ENCODE measurements at regions not wholly inside any gene's neighbourhood (a gene's known extent, or its start where the extent isn't known, plus 50 kb on each side); places are given as distances from the start of the nearest gene placed in this dataset.

DNA sequence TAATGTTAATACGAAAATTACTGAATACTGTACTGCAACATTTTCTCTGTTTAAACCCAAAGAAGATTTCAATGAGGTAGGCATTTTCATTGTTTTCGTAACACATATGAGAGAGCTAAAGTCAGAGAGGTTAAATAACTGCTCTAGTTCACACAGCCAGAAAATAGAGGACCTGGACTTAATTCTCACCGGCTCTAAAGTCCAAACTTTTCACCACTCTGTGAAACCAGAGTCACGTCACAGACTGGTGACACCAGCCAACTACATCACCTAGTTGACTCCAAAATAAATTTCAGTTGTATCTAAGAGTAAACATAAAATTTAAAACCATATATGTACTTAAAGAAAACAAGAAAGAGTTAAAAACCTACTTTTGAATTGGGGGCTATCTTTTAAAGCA, 146.7 kb downstream of the FCRL5 start:
- TF ChIP-seq CTCF (IDR thresholded peaks at IDR 0.05) (no peak), POLR2A (IDR thresholded peaks at IDR 0.05) (no peak)

Measured in prostate gland (tissue), 2 donors.